Hepatocyte (in vitro differentiated cells): ENCODE measurements at regions not wholly inside any gene's neighbourhood (a gene's known extent, or its start where the extent isn't known, plus 50 kb on each side); places are given as distances from the start of the nearest gene placed in this dataset.

Experiments used
- DNase-seq: peaks from one replicate; pipeline ENCODE4 v3.0.0-alpha.2; 2016; ENCODE audit warnings: low spot score
- H2AFZ ChIP-seq: fragments of 200-600 bp; sonication (generic); 2 replicates; pipeline ENCODE4 v1.6.0; 2016; ENCODE audit warnings: antibody characterized with exemption, mild to moderate bottlenecking
- H3K27ac ChIP-seq: fragments of 200-600 bp; sonication (generic); 2 replicates; pipeline ENCODE4 v1.5.1; 2016; ENCODE audit warnings: mild to moderate bottlenecking
- H3K27me3 ChIP-seq: fragments of 200-600 bp; sonication (generic); 2 replicates; pipeline ENCODE4 v1.6.1; 2016
- H3K36me3 ChIP-seq: fragments of 200-600 bp; sonication (generic); replicated peaks from 2 replicates; pipeline ENCODE4 v1.5.1; 2016; ENCODE audit warnings: low read depth; ENCODE audit not compliant: insufficient read depth
- H3K4me1 ChIP-seq: fragments of 200-600 bp; sonication (generic); 2 replicates; pipeline ENCODE4 v1.5.1; 2016; ENCODE audit warnings: mild to moderate bottlenecking, moderate library complexity; ENCODE audit not compliant: insufficient read depth
- H3K4me2 ChIP-seq: fragments of 200-600 bp; sonication (generic); 2 replicates; pipeline ENCODE4 v1.6.0; 2016
- H3K4me3 ChIP-seq: fragments of 200-600 bp; sonication (generic); 2 replicates; pipeline ENCODE4 v1.5.1; 2016; ENCODE audit warnings: mild to moderate bottlenecking
- H3K79me2 ChIP-seq: fragments of 200-600 bp; sonication (generic); 2 replicates; pipeline ENCODE4 v1.6.0; 2017; ENCODE audit warnings: mild to moderate bottlenecking
- H3K9me2 ChIP-seq: fragments of 200-600 bp; sonication (generic); replicated peaks from 2 replicates; pipeline ENCODE4 v1.6.0; 2017; ENCODE audit warnings: mild to moderate bottlenecking; ENCODE audit not compliant: insufficient read depth
- H3K9me3 ChIP-seq: fragments of 200-600 bp; sonication (generic); 2 replicates; pipeline ENCODE4 v1.5.1; 2016; ENCODE audit warnings: low read depth, mild to moderate bottlenecking
- H4K20me1 ChIP-seq: fragments of 200-600 bp; sonication (generic); 2 replicates; pipeline ENCODE4 v1.6.0; 2016; ENCODE audit warnings: mild to moderate bottlenecking; ENCODE audit not compliant: insufficient read depth, poor library complexity, severe bottlenecking
- CTCF ChIP-seq: fragments of 200-600 bp; sonication (generic); IDR thresholded peaks from 2 replicates; pipeline ENCODE4 v1.5.1; 2016; ENCODE audit warnings: antibody characterized with exemption, mild to moderate bottlenecking; ENCODE audit not compliant: poor library complexity
- EZH2 ChIP-seq: fragments of 200-600 bp; sonication (generic); IDR thresholded peaks from 2 replicates; pipeline ENCODE4 v1.6.1; 2016; ENCODE audit warnings: antibody characterized with exemption, mild to moderate bottlenecking, borderline replicate concordance
- EZH2phosphoT487 ChIP-seq: fragments of 200-600 bp; sonication (generic); IDR thresholded peaks from one replicate; pipeline ENCODE4 v1.6.1; 2018; ENCODE audit warnings: antibody characterized with exemption, mild to moderate bottlenecking, low read depth, moderate library complexity; ENCODE audit not compliant: unreplicated experiment, severe bottlenecking
- WGBS: methylation state at CpG from one replicate; pipeline ENCODE4 v1.1.6; 2016; ENCODE audit warnings: low lambda C conversion rate; ENCODE audit errors: missing lambda C conversion rate; 5-methylcytosine and 5-hydroxymethylcytosine counted together

GRCh38 chr12:72136792-72137191, 135.4 kb upstream of the TRHDE start:
- H3K36me3 ChIP-seq = no peaks in the 10 kb centered on the region
- no peak overlapping the region for H3K27ac ChIP-seq
- 97% methylated on average over 5 of the region's 5 CpGs for WGBS
- no peak overlapping the region for H3K4me3 ChIP-seq
- no peaks in the 10 kb centered on the region for H3K27me3 ChIP-seq
- DNase-seq = no peak
- no peak for TF ChIP-seq EZH2phosphoT487
- TF ChIP-seq EZH2 = no peak
- TF ChIP-seq CTCF = no peak
- no peaks in the 10 kb centered on the region for H4K20me1 ChIP-seq
- H2AFZ ChIP-seq = no peak overlapping the region
- no peaks in the 10 kb centered on the region for H3K9me3 ChIP-seq
- H3K9me2 ChIP-seq = no peaks in the 10 kb centered on the region
- H3K79me2 ChIP-seq = no peaks in the 10 kb centered on the region
- no peak overlapping the region for H3K4me2 ChIP-seq
- H3K4me1 ChIP-seq = no peaks in the 10 kb centered on the region

- no peaks in the 10 kb centered on the region for H3K4me1 ChIP-seq
- TF ChIP-seq EZH2phosphoT487 = no peak
- no peak for TF ChIP-seq EZH2
- TF ChIP-seq CTCF = no peak
- WGBS = 86% methylated on average over 4 of the region's 4 CpGs
- no peak for DNase-seq
- no peaks in the 10 kb centered on the region for H3K36me3 ChIP-seq
- no peaks in the 10 kb centered on the region for H3K9me2 ChIP-seq
- H3K27ac ChIP-seq = no peak overlapping the region
- H2AFZ ChIP-seq = no peak overlapping the region
- no peaks in the 10 kb centered on the region for H3K9me3 ChIP-seq
- no peaks in the 10 kb centered on the region for H3K27me3 ChIP-seq
- no peak overlapping the region for H3K4me2 ChIP-seq
- no peaks in the 10 kb centered on the region for H3K79me2 ChIP-seq
- no peaks in the 10 kb centered on the region for H4K20me1 ChIP-seq
- H3K4me3 ChIP-seq = no peak overlapping the region
Observed at GRCh38 chr12:72139411-72139810, 132.8 kb upstream of the TRHDE start.

- H3K4me1 ChIP-seq = no peaks in the 10 kb centered on the region
- no peaks in the 10 kb centered on the region for H3K27me3 ChIP-seq
- no peak overlapping the region for H3K4me3 ChIP-seq
- peak; percentile 19 for TF ChIP-seq CTCF
- TF ChIP-seq EZH2phosphoT487 = no peak
- no peaks in the 10 kb centered on the region for H3K79me2 ChIP-seq
- no peaks in the 10 kb centered on the region for H4K20me1 ChIP-seq
- no peaks in the 10 kb centered on the region for H3K36me3 ChIP-seq
- H3K9me3 ChIP-seq = no peaks in the 10 kb centered on the region
- 75% methylated on average over 2 of the region's 2 CpGs for WGBS
- H3K27ac ChIP-seq = no peak overlapping the region
- H3K9me2 ChIP-seq = no peaks in the 10 kb centered on the region
- no peak for DNase-seq
- no peak overlapping the region for H3K4me2 ChIP-seq
- no peak overlapping the region for H2AFZ ChIP-seq
Observed at GRCh38 chr12:72141381-72141780, 130.8 kb upstream of the TRHDE start.

- H3K4me2 ChIP-seq = no peak overlapping the region
- H3K36me3 ChIP-seq = no peaks in the 10 kb centered on the region
Observed at GRCh38 chr12:72144553-72144952, 127.6 kb upstream of the TRHDE start.

More at GRCh38 chr12:72144553-72144952, 127.6 kb upstream of the TRHDE start:
- no peaks in the 10 kb centered on the region for H3K4me1 ChIP-seq
- H3K27me3 ChIP-seq = no peaks in the 10 kb centered on the region
- H2AFZ ChIP-seq = no peak overlapping the region
- no peaks in the 10 kb centered on the region for H3K79me2 ChIP-seq
- no peak overlapping the region for H3K27ac ChIP-seq
- TF ChIP-seq CTCF = no peak
- H3K9me3 ChIP-seq = no peaks in the 10 kb centered on the region
- no peak overlapping the region for H3K4me3 ChIP-seq
- no peak for DNase-seq
- H4K20me1 ChIP-seq = no peaks in the 10 kb centered on the region
- H3K9me2 ChIP-seq = no peaks in the 10 kb centered on the region
